ENCODE measurements at regions not wholly inside any gene's neighbourhood (a gene's known extent, or its start where the extent isn't known, plus 50 kb on each side); places are given as distances from the start of the nearest gene placed in this dataset.

DNA sequence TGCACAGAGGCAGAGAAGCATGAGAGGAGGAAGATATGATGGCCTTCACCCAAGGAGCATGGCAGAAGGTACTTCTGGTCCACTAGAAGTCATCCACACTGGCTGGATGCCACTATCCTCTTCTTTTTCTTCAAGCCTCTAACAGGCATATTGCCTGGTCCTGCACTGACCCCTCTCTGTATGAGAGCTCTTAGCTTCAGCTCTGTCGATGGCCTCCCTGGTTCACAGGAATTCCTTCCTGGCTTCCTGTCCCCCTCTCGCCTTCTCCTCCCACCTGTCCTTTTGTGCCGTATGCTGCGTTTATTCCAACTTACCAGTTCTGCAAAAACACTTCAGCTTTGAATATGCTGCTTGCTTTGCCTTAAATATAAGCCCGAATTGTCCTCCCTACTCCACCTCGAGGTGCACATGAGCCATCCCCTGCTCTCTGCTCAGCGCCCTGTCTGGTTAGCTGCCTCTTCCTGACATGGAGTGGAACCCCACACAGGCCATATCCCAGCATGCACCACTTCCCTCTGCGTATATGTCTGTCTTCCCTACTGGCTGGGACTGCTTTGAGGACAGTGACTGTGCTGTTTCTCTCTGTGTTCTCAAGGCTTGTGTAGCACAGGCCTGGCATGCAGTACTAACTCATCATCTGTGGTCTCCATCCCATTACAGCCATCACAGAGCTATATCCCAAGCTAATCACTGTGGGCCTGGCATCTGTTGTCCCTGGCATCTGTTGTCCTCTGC, 474.9 kb downstream of the EIPR1 start:
- TF ChIP-seq, protein P1, sequence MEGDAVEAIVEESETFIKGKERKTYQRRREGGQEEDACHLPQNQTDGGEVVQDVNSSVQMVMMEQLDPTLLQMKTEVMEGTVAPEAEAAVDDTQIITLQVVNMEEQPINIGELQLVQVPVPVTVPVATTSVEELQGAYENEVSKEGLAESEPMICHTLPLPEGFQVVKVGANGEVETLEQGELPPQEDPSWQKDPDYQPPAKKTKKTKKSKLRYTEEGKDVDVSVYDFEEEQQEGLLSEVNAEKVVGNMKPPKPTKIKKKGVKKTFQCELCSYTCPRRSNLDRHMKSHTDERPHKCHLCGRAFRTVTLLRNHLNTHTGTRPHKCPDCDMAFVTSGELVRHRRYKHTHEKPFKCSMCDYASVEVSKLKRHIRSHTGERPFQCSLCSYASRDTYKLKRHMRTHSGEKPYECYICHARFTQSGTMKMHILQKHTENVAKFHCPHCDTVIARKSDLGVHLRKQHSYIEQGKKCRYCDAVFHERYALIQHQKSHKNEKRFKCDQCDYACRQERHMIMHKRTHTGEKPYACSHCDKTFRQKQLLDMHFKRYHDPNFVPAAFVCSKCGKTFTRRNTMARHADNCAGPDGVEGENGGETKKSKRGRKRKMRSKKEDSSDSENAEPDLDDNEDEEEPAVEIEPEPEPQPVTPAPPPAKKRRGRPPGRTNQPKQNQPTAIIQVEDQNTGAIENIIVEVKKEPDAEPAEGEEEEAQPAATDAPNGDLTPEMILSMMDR (IDR thresholded peaks at IDR 0.05): no peak
- TF ChIP-seq EP300 (IDR thresholded peaks at IDR 0.05): no peak

All from sigmoid colon (tissue), 4 donors.